ENCODE measurements at regions not wholly inside any gene's neighbourhood (a gene's known extent, or its start where the extent isn't known, plus 50 kb on each side); places are given as distances from the start of the nearest gene placed in this dataset.

DNA sequence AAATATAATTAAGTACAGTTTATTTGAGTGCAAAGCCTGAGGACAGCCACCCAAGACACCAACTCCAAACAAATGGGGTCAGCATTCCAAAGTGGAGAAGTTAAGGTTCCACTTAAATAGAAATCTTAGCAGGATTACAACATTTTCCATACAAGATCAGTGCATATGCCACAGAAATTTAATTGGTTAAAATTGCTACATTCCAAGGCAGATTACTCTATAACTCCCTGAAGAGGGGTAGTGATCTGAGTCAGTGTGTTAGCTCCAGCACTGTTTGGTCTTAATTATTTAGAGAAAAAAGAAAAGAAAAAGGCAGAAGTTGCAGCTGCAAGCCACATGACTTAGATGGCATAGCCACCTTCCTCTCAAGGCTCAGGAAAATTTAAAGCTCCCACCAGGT is 297.5 kb downstream of the HHIPL2 start:
- Histone ChIP-seq H3K36me3 (ENCODE audit: control insufficient read depth, low read depth, low read length) (no peaks in the 10 kb centered on the region), H3K27ac (ENCODE audit: low read length) (no peak overlapping the region), H3K9ac (ENCODE audit: low read length) (no peak overlapping the region), H3K27me3 (ENCODE audit: control insufficient read depth, insufficient read depth, low read length) (no peaks in the 10 kb centered on the region), H3K4me3 (ENCODE audit: low read length) (no peak overlapping the region), H3K9me3 (ENCODE audit: control insufficient read depth, low read depth, low read length) (no peaks in the 10 kb centered on the region), H3K4me1 (ENCODE audit: control insufficient read depth, low read depth, low read length) (peaks cover 14% of the 10 kb centered on the region)

DNA sequence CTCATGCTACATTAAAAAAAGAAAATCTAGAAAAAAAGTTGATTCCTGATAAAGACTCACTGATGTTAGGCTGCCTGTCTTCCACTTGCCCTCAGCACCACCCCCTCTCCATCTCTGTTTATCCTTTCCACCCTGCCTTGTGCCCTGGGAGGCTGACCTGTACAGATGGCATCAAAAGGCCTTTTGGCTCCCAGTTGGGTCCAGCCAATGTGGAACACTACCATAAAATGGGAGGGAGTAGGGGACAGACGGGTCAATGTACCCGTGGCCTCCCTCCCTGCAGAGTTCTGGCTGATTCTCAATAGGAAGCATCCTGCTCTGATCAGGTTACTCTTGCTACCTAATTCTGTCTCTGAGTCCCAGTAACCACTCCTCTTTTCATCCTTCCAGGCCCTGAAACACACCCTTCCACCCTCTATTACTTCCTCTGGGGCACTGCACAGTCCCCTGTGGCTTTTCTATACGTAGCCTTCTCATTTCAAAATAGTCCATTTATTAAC is 300.0 kb downstream of the HHIPL2 start:
- Histone ChIP-seq H3K4me3 (ENCODE audit: low read length) (no peak overlapping the region), H3K27ac (ENCODE audit: low read length) (no peak overlapping the region), H3K9ac (ENCODE audit: low read length) (no peak overlapping the region), H3K36me3 (ENCODE audit: control insufficient read depth, low read depth, low read length) (no peaks in the 10 kb centered on the region), H3K27me3 (ENCODE audit: control insufficient read depth, insufficient read depth, low read length) (no peaks in the 10 kb centered on the region), H3K9me3 (ENCODE audit: control insufficient read depth, low read depth, low read length) (no peaks in the 10 kb centered on the region), H3K4me1 (ENCODE audit: control insufficient read depth, low read depth, low read length) (peaks cover 20% of the 10 kb centered on the region)

GRCh38 chr1:222247081-222247480 is 300.8 kb downstream of the HHIPL2 start:
- no peaks in the 10 kb centered on the region for H3K9me3 ChIP-seq (ENCODE audit: control insufficient read depth, low read depth, low read length)
- H3K27ac ChIP-seq (ENCODE audit: low read length) = no peak overlapping the region
- H3K4me1 ChIP-seq (ENCODE audit: control insufficient read depth, low read depth, low read length) = peaks cover 24% of the 10 kb centered on the region
- H3K9ac ChIP-seq (ENCODE audit: low read length) = no peak overlapping the region
- H3K4me3 ChIP-seq (ENCODE audit: low read length) = no peak overlapping the region
- H3K27me3 ChIP-seq (ENCODE audit: control insufficient read depth, insufficient read depth, low read length) = no peaks in the 10 kb centered on the region
- no peaks in the 10 kb centered on the region for H3K36me3 ChIP-seq (ENCODE audit: control insufficient read depth, low read depth, low read length)

GRCh38 chr1:222243902-222244301 is 304.0 kb downstream of the HHIPL2 start:
- Histone ChIP-seq H3K9me3 (ENCODE audit: control insufficient read depth, low read depth, low read length) (no peaks in the 10 kb centered on the region), H3K9ac (ENCODE audit: low read length) (no peak overlapping the region), H3K4me3 (ENCODE audit: low read length) (no peak overlapping the region), H3K27me3 (ENCODE audit: control insufficient read depth, insufficient read depth, low read length) (no peaks in the 10 kb centered on the region), H3K4me1 (ENCODE audit: control insufficient read depth, low read depth, low read length) (peaks cover 31% of the 10 kb centered on the region), H3K27ac (ENCODE audit: low read length) (no peak overlapping the region), H3K36me3 (ENCODE audit: control insufficient read depth, low read depth, low read length) (no peaks in the 10 kb centered on the region)

GRCh38 chr1:222242492-222242891 is 305.4 kb downstream of the HHIPL2 start:
- Histone ChIP-seq H3K9ac (ENCODE audit: low read length) (no peak overlapping the region), H3K9me3 (ENCODE audit: control insufficient read depth, low read depth, low read length) (no peaks in the 10 kb centered on the region), H3K27me3 (ENCODE audit: control insufficient read depth, insufficient read depth, low read length) (no peaks in the 10 kb centered on the region), H3K4me3 (ENCODE audit: low read length) (no peak overlapping the region), H3K27ac (ENCODE audit: low read length) (peak overlapping the region; percentile 14), H3K36me3 (ENCODE audit: control insufficient read depth, low read depth, low read length) (no peaks in the 10 kb centered on the region), H3K4me1 (ENCODE audit: control insufficient read depth, low read depth, low read length) (peaks cover 30% of the 10 kb centered on the region)

DNA sequence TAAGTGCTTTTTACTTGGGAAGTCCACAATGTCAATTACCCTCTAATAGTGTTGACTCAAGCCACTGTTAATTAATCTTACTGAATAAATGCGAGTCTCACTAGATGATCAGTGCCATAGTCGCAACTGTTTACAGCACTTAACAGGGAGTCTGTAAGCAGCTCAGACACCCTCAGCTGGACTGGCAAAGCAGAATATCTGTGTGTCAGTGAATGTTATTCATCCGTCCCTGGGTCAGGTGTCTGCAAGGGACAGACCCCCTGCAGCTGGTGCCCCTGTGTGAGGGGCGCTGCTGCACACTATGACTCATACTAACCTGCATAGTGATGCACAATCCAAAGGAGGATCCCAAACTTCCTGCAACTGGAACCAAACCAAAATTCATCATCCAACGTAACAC is 306.5 kb downstream of the HHIPL2 start:
- no peak overlapping the region for H3K9ac ChIP-seq (ENCODE audit: low read length)
- no peaks in the 10 kb centered on the region for H3K9me3 ChIP-seq (ENCODE audit: control insufficient read depth, low read depth, low read length)
- H3K27ac ChIP-seq (ENCODE audit: low read length) = no peak overlapping the region
- H3K27me3 ChIP-seq (ENCODE audit: control insufficient read depth, insufficient read depth, low read length) = no peaks in the 10 kb centered on the region
- H3K4me1 ChIP-seq (ENCODE audit: control insufficient read depth, low read depth, low read length) = peaks cover 23% of the 10 kb centered on the region
- H3K36me3 ChIP-seq (ENCODE audit: control insufficient read depth, low read depth, low read length) = no peaks in the 10 kb centered on the region
- no peak overlapping the region for H3K4me3 ChIP-seq (ENCODE audit: low read length)

- no peaks in the 10 kb centered on the region for H3K36me3 ChIP-seq (ENCODE audit: control insufficient read depth, low read depth, low read length)
- no peak overlapping the region for H3K9ac ChIP-seq (ENCODE audit: low read length)
- no peak overlapping the region for H3K4me3 ChIP-seq (ENCODE audit: low read length)
- H3K4me1 ChIP-seq (ENCODE audit: control insufficient read depth, low read depth, low read length) = peaks cover 23% of the 10 kb centered on the region
- no peaks in the 10 kb centered on the region for H3K27me3 ChIP-seq (ENCODE audit: control insufficient read depth, insufficient read depth, low read length)
- H3K27ac ChIP-seq (ENCODE audit: low read length) = no peak overlapping the region
- no peaks in the 10 kb centered on the region for H3K9me3 ChIP-seq (ENCODE audit: control insufficient read depth, low read depth, low read length)
These were observed 307.2 kb downstream of the HHIPL2 start for GRCh38 chr1:222240536-222241181.

DNA sequence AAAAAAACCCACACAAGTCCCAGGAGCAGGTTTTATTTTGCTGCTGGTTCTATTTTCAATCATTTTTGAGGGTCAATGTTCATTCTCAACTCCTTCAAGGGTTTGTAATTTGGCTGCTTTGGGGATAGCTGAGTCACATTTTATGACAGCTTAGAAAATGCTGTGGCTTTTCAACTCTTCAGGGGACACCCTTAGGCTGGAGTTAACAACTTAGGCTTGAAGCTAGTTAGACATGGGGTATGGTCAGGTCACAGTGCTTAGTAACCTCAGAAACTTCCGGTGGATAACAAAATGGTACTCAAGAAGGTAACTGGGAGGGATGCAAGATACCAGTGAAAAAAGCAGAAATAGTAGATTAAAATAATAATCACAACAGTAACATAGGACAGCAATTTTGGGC is 308.8 kb downstream of the HHIPL2 start:
- H3K4me1 ChIP-seq (ENCODE audit: control insufficient read depth, low read depth, low read length) = peaks cover 18% of the 10 kb centered on the region
- H3K9ac ChIP-seq (ENCODE audit: low read length) = no peak overlapping the region
- H3K36me3 ChIP-seq (ENCODE audit: control insufficient read depth, low read depth, low read length) = no peaks in the 10 kb centered on the region
- no peaks in the 10 kb centered on the region for H3K27me3 ChIP-seq (ENCODE audit: control insufficient read depth, insufficient read depth, low read length)
- H3K4me3 ChIP-seq (ENCODE audit: low read length) = no peak overlapping the region
- H3K27ac ChIP-seq (ENCODE audit: low read length) = no peak overlapping the region
- H3K9me3 ChIP-seq (ENCODE audit: control insufficient read depth, low read depth, low read length) = no peaks in the 10 kb centered on the region

DNA sequence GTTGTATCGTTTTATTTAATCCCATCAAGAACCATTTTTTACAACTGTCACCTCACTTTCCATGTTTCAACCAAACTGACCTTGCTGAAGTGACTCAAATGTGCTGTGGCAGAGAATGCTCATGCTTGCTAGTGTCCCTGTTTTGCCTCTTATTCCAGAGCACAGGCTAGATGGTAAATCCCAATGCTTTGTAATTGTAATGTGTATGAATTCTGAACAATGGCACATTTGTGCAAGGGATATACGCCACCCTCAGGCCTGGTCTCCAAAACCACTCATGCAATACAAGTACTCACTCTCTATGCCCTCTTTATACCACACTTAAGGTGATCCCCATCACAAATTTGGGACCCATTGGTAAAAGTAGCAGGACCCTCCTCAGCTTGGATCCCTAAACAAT is 313.6 kb downstream of the HHIPL2 start:
- Histone ChIP-seq H3K36me3 (ENCODE audit: control insufficient read depth, low read depth, low read length) (no peaks in the 10 kb centered on the region), H3K27me3 (ENCODE audit: control insufficient read depth, insufficient read depth, low read length) (no peaks in the 10 kb centered on the region), H3K9ac (ENCODE audit: low read length) (no peak overlapping the region), H3K4me1 (ENCODE audit: control insufficient read depth, low read depth, low read length) (no peaks in the 10 kb centered on the region), H3K9me3 (ENCODE audit: control insufficient read depth, low read depth, low read length) (no peaks in the 10 kb centered on the region), H3K27ac (ENCODE audit: low read length) (no peak overlapping the region), H3K4me3 (ENCODE audit: low read length) (no peak overlapping the region)

DNA sequence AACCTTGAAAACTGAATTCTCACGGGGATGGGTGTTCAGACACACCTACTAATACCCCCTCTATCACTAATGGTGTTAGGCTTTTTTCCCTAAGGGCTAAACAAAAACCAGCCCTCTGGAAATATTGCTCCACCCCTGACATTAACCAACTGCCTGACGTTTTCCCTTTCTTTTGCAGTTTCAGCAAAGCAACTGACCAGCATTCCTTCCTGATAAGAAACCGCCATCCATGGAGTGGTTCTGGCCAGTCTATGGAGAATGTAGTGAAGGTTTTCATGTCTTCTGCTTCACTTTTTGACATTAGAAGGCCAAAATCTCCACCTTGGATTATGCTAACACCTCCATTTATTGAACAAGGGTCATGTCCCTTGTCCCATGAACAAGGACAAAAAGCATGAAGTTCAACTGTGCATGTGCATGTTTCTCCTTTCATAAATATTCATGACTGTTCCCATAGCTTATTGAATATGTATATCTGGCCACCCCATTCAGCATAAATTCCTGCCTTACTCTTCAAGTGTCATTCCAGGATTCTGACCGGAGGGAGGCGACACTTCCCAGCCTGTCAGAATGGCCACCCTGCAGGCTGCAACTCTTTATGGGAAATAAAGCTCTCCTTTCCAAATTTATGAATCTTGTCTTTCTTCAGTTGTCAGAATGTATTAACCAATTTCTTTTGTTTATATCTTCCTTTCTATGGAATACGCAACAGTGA is 314.3 kb downstream of the HHIPL2 start:
- Histone ChIP-seq H3K27ac (ENCODE audit: low read length) (no peak overlapping the region), H3K4me3 (ENCODE audit: low read length) (no peak overlapping the region), H3K9me3 (ENCODE audit: control insufficient read depth, low read depth, low read length) (no peaks in the 10 kb centered on the region), H3K36me3 (ENCODE audit: control insufficient read depth, low read depth, low read length) (no peaks in the 10 kb centered on the region), H3K9ac (ENCODE audit: low read length) (no peak overlapping the region), H3K27me3 (ENCODE audit: control insufficient read depth, insufficient read depth, low read length) (no peaks in the 10 kb centered on the region), H3K4me1 (ENCODE audit: control insufficient read depth, low read depth, low read length) (no peaks in the 10 kb centered on the region)

GRCh38 chr1:222232842-222233241 is 315.1 kb downstream of the HHIPL2 start:
- H3K4me3 ChIP-seq (ENCODE audit: low read length) = no peak overlapping the region
- no peaks in the 10 kb centered on the region for H3K36me3 ChIP-seq (ENCODE audit: control insufficient read depth, low read depth, low read length)
- H3K27ac ChIP-seq (ENCODE audit: low read length) = no peak overlapping the region
- H3K9ac ChIP-seq (ENCODE audit: low read length) = no peak overlapping the region
- no peaks in the 10 kb centered on the region for H3K27me3 ChIP-seq (ENCODE audit: control insufficient read depth, insufficient read depth, low read length)
- no peaks in the 10 kb centered on the region for H3K4me1 ChIP-seq (ENCODE audit: control insufficient read depth, low read depth, low read length)
- H3K9me3 ChIP-seq (ENCODE audit: control insufficient read depth, low read depth, low read length) = no peaks in the 10 kb centered on the region
